CD4-positive, alpha-beta T cell treated with Interleukin-6 at 100 ng/mL for 8 hours (primary cell): ENCODE measurements at regions not wholly inside any gene's neighbourhood (a gene's known extent, or its start where the extent isn't known, plus 50 kb on each side); places are given as distances from the start of the nearest gene placed in this dataset.
A peak's percentile ranks its signal among the peaks of the same experiment; 100 is the strongest.
"Not testable (repeated sequence)": the region's sequence is repeated elsewhere in the genome, so short reads cannot be mapped to it uniquely, and the experiment has no call there.

ENCODE experiments used
- DNase-seq: peaks from one replicate; pipeline ENCODE4 v3.0.0-alpha.2; 2020; ENCODE audit warnings: mixed read lengths, low spot score

- not testable (repeated sequence) for DNase-seq
These were observed 62.7 kb upstream of the EZR start for GRCh38 chr6:158881884-158882283.

DNA sequence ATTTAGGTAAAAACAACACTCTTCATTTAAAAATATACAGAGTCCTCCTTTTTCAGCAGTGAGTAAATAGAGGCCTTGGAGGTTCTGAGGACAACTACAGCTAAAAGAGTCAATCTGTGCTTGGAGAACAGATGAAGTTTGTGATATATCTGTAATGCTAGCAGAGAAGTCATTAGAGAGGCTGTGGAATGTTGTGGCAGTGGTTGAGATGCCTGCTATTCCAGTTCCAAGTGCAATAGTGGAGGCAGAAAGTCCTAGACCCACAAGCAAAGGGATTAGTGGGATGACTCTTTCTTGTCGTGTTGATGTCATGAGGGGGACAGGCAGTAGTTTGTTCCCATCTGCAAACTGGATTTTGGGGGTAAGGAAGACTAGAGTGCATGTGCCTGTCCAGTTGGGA, 62.1 kb upstream of the EZR start:
- not testable (repeated sequence) for DNase-seq

DNA sequence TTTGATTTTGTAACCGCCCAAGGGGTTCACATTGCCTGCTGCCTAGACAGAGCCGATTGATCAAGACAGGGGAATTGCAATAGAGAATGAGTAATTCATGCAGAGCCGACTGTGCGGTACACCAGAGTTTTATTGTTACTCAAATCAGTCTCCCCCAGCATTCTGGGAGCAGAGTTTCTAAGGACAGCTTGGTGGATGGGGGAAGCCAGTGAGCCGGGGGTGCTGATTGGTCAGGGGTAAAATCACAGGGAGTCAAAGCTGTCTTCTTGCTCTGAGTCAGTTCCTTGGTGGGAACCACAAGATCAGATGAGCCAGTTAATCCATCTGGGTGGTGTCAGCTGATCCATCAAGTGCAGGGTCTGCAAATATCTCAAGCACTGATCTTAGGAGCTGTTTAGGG, 60.0 kb upstream of the EZR start:
- DNase-seq = peak; percentile 6

- no peak for DNase-seq
These were observed 58.5 kb upstream of the EZR start for GRCh38 chr6:158877716-158878115.

GRCh38 chr6:158876886-158877285, 57.7 kb upstream of the EZR start:
- no peak for DNase-seq

DNA sequence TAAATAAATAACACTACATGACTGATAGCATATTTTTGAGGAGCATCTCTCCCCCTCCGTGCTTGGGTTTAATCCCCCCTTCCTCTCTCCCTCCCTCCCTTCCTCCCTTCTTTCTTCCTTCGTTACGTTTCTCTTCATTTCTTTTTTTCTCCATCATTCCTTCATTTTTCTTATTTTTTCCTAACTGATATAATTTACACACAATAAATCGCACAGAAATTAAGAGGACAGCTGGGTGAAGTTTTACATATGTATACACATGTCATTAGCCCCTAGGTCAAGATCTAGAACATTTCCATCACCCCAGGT, 51.4 kb upstream of the EZR start:
- DNase-seq = no peak

GRCh38 chr6:158869826-158870648, 50.9 kb upstream of the EZR start:
- peak; percentile 95 for DNase-seq

GRCh38 chr6:158868890-158869825, 50.0 kb upstream of the EZR start:
- no peak for DNase-seq
